ENCODE measurements at regions not wholly inside any gene's neighbourhood (a gene's known extent, or its start where the extent isn't known, plus 50 kb on each side); places are given as distances from the start of the nearest gene placed in this dataset.
"Not testable (repeated sequence)": the region's sequence is repeated elsewhere in the genome, so short reads cannot be mapped to it uniquely, and the experiment has no call there.

GRCh38 chr1:193931356-193931755, 744.9 kb upstream of the B3GALT2 start:
- DNase-seq (ENCODE audit: low spot score), result no peak

GRCh38 chr1:193929374-193930033, 743.1 kb upstream of the B3GALT2 start:
- DNase-seq (ENCODE audit: low spot score), result no peak

- no peak for DNase-seq (ENCODE audit: low spot score)
These were observed 741.1 kb upstream of the B3GALT2 start for GRCh38 chr1:193927550-193927949.

GRCh38 chr1:193926956-193927355, 740.5 kb upstream of the B3GALT2 start:
- no peak for DNase-seq (ENCODE audit: low spot score)

GRCh38 chr1:193919827-193920226, 733.4 kb upstream of the B3GALT2 start:
- DNase-seq (ENCODE audit: low spot score), result no peak

GRCh38 chr1:193916452-193916851, 730.0 kb upstream of the B3GALT2 start:
- no peak for DNase-seq (ENCODE audit: low spot score)

GRCh38 chr1:193914871-193915270, 728.5 kb upstream of the B3GALT2 start:
- DNase-seq (ENCODE audit: low spot score), result no peak

- DNase-seq (ENCODE audit: low spot score), result no peak
These were observed 723.1 kb upstream of the B3GALT2 start for GRCh38 chr1:193909406-193910082.

GRCh38 chr1:193905288-193906085, 719.1 kb upstream of the B3GALT2 start:
- no peak for DNase-seq (ENCODE audit: low spot score)

- no peak for DNase-seq (ENCODE audit: low spot score)
These were observed 705.4 kb upstream of the B3GALT2 start for GRCh38 chr1:193891788-193892187.

- DNase-seq (ENCODE audit: low spot score), result no peak
These were observed 704.5 kb upstream of the B3GALT2 start for GRCh38 chr1:193890935-193891334.

GRCh38 chr1:193884848-193885558, 698.6 kb upstream of the B3GALT2 start:
- peak; percentile 4 for DNase-seq (ENCODE audit: low spot score)

GRCh38 chr1:193877920-193878319, 691.5 kb upstream of the B3GALT2 start:
- not testable (repeated sequence) for DNase-seq (ENCODE audit: low spot score)

- peak; percentile 25 for DNase-seq (ENCODE audit: low spot score)
These were observed 682.0 kb upstream of the B3GALT2 start for GRCh38 chr1:193868425-193868824.

GRCh38 chr1:193856261-193856660, 669.8 kb upstream of the B3GALT2 start:
- no peak for DNase-seq (ENCODE audit: low spot score)

- DNase-seq (ENCODE audit: low spot score), result no peak
These were observed 664.3 kb upstream of the B3GALT2 start for GRCh38 chr1:193850745-193851144.

GRCh38 chr1:193846876-193847604, 660.6 kb upstream of the B3GALT2 start:
- no peak for DNase-seq (ENCODE audit: low spot score)

GRCh38 chr1:193846411-193846810, 660.0 kb upstream of the B3GALT2 start:
- DNase-seq (ENCODE audit: low spot score), result no peak

GRCh38 chr1:193841857-193842256, 655.4 kb upstream of the B3GALT2 start:
- DNase-seq (ENCODE audit: low spot score), result no peak

GRCh38 chr1:193831465-193831864, 645.1 kb upstream of the B3GALT2 start:
- DNase-seq (ENCODE audit: low spot score), result no peak

GRCh38 chr1:193827516-193827915, 641.1 kb upstream of the B3GALT2 start:
- DNase-seq (ENCODE audit: low spot score), result no peak

Data from SK-N-DZ (cell line).